Loucy (cell line): ENCODE measurements at regions not wholly inside any gene's neighbourhood (a gene's known extent, or its start where the extent isn't known, plus 50 kb on each side); places are given as distances from the start of the nearest gene placed in this dataset.

Experiments used
- H2AFZ ChIP-seq: fragments of 200-600 bp; sonication (generic); 2 replicates; pipeline ENCODE4 v1.6.0; 2016; ENCODE audit warnings: antibody characterized with exemption, mild to moderate bottlenecking, low read length, moderate library complexity
- H3F3A ChIP-seq: fragments of 200-600 bp; 2 replicates; pipeline ENCODE4 v1.6.0; 2016; ENCODE audit warnings: antibody characterized with exemption, low read depth, mild to moderate bottlenecking
- H3K27me3 ChIP-seq: fragments of 200-600 bp; sonication (generic); 2 replicates; pipeline ENCODE4 v1.6.1; 2014; ENCODE audit warnings: low read length, mild to moderate bottlenecking; ENCODE audit not compliant: insufficient read depth, poor library complexity, severe bottlenecking
- H3K36me3 ChIP-seq: fragments of 200-600 bp; sonication (generic); 2 replicates; pipeline ENCODE4 v1.6.1; 2016; ENCODE audit warnings: low read length; ENCODE audit not compliant: insufficient read depth
- H3K4me1 ChIP-seq: fragments of 200-600 bp; sonication (generic); 2 replicates; pipeline ENCODE4 v1.5.1; 2014; ENCODE audit warnings: low read length, mild to moderate bottlenecking; ENCODE audit not compliant: insufficient read depth, poor library complexity, severe bottlenecking
- H3K4me2 ChIP-seq: fragments of 200-600 bp; sonication (generic); 2 replicates; pipeline ENCODE4 v1.6.0; 2014; ENCODE audit warnings: antibody characterized with exemption, low read length, low read depth, mild to moderate bottlenecking; ENCODE audit not compliant: poor library complexity, severe bottlenecking
- H3K4me3 ChIP-seq: fragments of 200-600 bp; sonication (generic); 2 replicates; pipeline ENCODE4 v1.5.1; 2014; ENCODE audit warnings: low read length, mild to moderate bottlenecking, mixed read lengths; ENCODE audit not compliant: poor library complexity, severe bottlenecking
- H3K79me2 ChIP-seq: fragments of 200-600 bp; sonication (generic); 2 replicates; pipeline ENCODE4 v1.6.1; 2014; ENCODE audit warnings: low read length; ENCODE audit not compliant: insufficient read depth
- H3K9ac ChIP-seq: fragments of 200-600 bp; sonication (generic); 2 replicates; pipeline ENCODE4 v1.6.0; 2014; ENCODE audit warnings: mild to moderate bottlenecking, low read depth, low read length, moderate library complexity; ENCODE audit not compliant: poor library complexity, severe bottlenecking
- H3K9me2 ChIP-seq: fragments of 200-600 bp; sonication (generic); replicated peaks from 2 replicates; pipeline ENCODE4 v1.6.1; 2016; ENCODE audit warnings: low read depth, low read length, mixed read lengths
- H3K9me3 ChIP-seq: fragments of 200-600 bp; sonication (generic); 2 replicates; pipeline ENCODE4 v1.6.1; 2014; ENCODE audit warnings: mild to moderate bottlenecking, antibody characterized with exemption, low read length, low read depth; ENCODE audit not compliant: insufficient read depth
- H4K20me1 ChIP-seq: fragments of 200-600 bp; sonication (generic); 2 replicates; pipeline ENCODE4 v1.6.0; 2014; ENCODE audit warnings: antibody characterized with exemption, low read length, mild to moderate bottlenecking; ENCODE audit not compliant: insufficient read depth, poor library complexity, severe bottlenecking
- CTCF ChIP-seq: fragments of 200-600 bp; sonication (generic); conservative IDR thresholded peaks from 2 replicates; pipeline ENCODE4 v1.5.1; 2014; ENCODE audit warnings: mild to moderate bottlenecking, antibody characterized with exemption, low read length
- EZH2phosphoT487 ChIP-seq: fragments of 200-600 bp; IDR thresholded peaks from 2 replicates; pipeline ENCODE4 v1.6.1; 2018; ENCODE audit warnings: antibody characterized with exemption, mild to moderate bottlenecking, moderate library complexity, borderline replicate concordance

GRCh38 chr4:153146031-153146430, 58.2 kb upstream of the TRIM2 start:
- no peak overlapping the region for H3K4me2 ChIP-seq

GRCh38 chr4:153146961-153147360, 57.3 kb upstream of the TRIM2 start:
- Histone ChIP-seq H3K4me2 (no peak overlapping the region), H3K27me3 (no peaks in the 10 kb centered on the region), H3K9me2 (no peaks in the 10 kb centered on the region), H3K4me3 (no peak overlapping the region), H3K79me2 (no peaks in the 10 kb centered on the region), H2AFZ (no peak overlapping the region), H3K9ac (no peak overlapping the region), H3K9me3 (no peaks in the 10 kb centered on the region), H3K36me3 (no peaks in the 10 kb centered on the region), H3F3A (no peaks in the 10 kb centered on the region), H3K4me1 (peaks cover 16% of the 10 kb centered on the region), H4K20me1 (no peaks in the 10 kb centered on the region)
- TF ChIP-seq EZH2phosphoT487 (no peak), CTCF (no peak)

More at GRCh38 chr4:153146031-153146430, 58.2 kb upstream of the TRIM2 start:
- Histone ChIP-seq H3K79me2 (no peaks in the 10 kb centered on the region), H3K4me3 (no peak overlapping the region), H3K36me3 (no peaks in the 10 kb centered on the region), H4K20me1 (no peaks in the 10 kb centered on the region), H3K9ac (no peak overlapping the region), H3F3A (no peaks in the 10 kb centered on the region), H2AFZ (no peak overlapping the region), H3K27me3 (no peaks in the 10 kb centered on the region), H3K9me3 (no peaks in the 10 kb centered on the region), H3K4me1 (peaks cover 19% of the 10 kb centered on the region), H3K9me2 (no peaks in the 10 kb centered on the region)
- TF ChIP-seq CTCF (no peak), EZH2phosphoT487 (no peak)

GRCh38 chr4:153148791-153149190, 55.5 kb upstream of the TRIM2 start:
- H3K4me2 ChIP-seq: no peak overlapping the region
- no peaks in the 10 kb centered on the region for H3F3A ChIP-seq
- peaks cover 12% of the 10 kb centered on the region for H3K4me1 ChIP-seq
- no peaks in the 10 kb centered on the region for H3K36me3 ChIP-seq
- H3K4me3 ChIP-seq: no peak overlapping the region
- H3K79me2 ChIP-seq: no peaks in the 10 kb centered on the region
- H3K27me3 ChIP-seq: no peaks in the 10 kb centered on the region
- H3K9ac ChIP-seq: no peak overlapping the region
- H2AFZ ChIP-seq: no peak overlapping the region
- H3K9me2 ChIP-seq: no peaks in the 10 kb centered on the region
- H3K9me3 ChIP-seq: no peaks in the 10 kb centered on the region
- H4K20me1 ChIP-seq: no peaks in the 10 kb centered on the region
- TF ChIP-seq CTCF: no peak
- TF ChIP-seq EZH2phosphoT487: no peak
